H1 (cell line): ENCODE measurements at regions not wholly inside any gene's neighbourhood (a gene's known extent, or its start where the extent isn't known, plus 50 kb on each side); places are given as distances from the start of the nearest gene placed in this dataset.

Source experiments
- BACH1 ChIP-seq: IDR thresholded peaks from 2 replicates; pipeline ENCODE4 v1.6.1; 2012; ENCODE audit warnings: low read length, improper control_type of control experiment
- CTBP2 ChIP-seq: IDR thresholded peaks from 2 replicates; pipeline ENCODE4 v1.7.0; 2011; ENCODE audit warnings: borderline replicate concordance, mild to moderate bottlenecking, moderate library complexity, mixed read lengths, low read length; ENCODE audit not compliant: insufficient read depth, insufficient read length
- SIN3A ChIP-seq, 2 experiments: IDR thresholded peaks in 1 of 2; conservative IDR thresholded peaks in 1 of 2; 2 replicates each; pipeline ENCODE4 v1.6.1; 2011 to 2012; ENCODE audit warnings: low read length in 2 of 2, improper control_type of control experiment in 1 of 2, low read depth in 1 of 2, mild to moderate bottlenecking in 1 of 2

- TF ChIP-seq BACH1 (no peak), SIN3A (conservative IDR thresholded peaks at IDR 0.05 in 1 of 2, IDR thresholded peaks at IDR 0.05 in 1 of 2; ENCODE audit: low read depth in 1 of 2, low read length in 2 of 2) (no peak), CTBP2 (no peak)
Measured at GRCh38 chr13:63693696-63694095, 2278.0 kb upstream of the PCDH20 start (continued).
